ENCODE measurements at regions not wholly inside any gene's neighbourhood (a gene's known extent, or its start where the extent isn't known, plus 50 kb on each side); places are given as distances from the start of the nearest gene placed in this dataset.
"Not testable (repeated sequence)": the region's sequence is repeated elsewhere in the genome, so short reads cannot be mapped to it uniquely, and the experiment has no call there.

DNA sequence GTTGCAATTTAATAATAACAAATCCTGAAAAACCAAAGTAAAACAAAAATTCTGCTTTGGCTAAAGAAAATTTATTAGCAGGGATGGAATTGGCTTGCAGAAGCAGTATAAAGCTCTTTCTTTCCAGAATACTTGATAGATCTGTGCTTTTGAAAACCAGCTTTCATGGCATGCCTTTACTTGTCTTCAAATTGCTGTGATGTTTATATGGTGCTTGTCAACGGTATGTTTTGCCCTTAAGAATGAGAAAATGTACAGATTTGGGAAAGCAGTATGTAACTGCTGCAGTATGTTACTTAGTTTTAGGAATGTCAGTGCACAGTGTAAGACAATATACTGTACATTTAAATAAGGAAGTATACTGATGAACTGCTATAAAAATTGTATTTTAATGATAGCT, 120.8 kb upstream of the PCDH20 start:
- H2AFZ ChIP-seq (ENCODE audit: low read length): no peak overlapping the region
- H3K79me2 ChIP-seq (ENCODE audit: low read length): no peaks in the 10 kb centered on the region
- no peaks in the 10 kb centered on the region for H3K36me3 ChIP-seq (replicated peaks; ENCODE audit: insufficient read depth, low read length)
- H3K9ac ChIP-seq (ENCODE audit: low read length): no peak overlapping the region
- TF ChIP-seq EZH2 (optimal IDR thresholded peaks at IDR 0.05; ENCODE audit: low read depth, low read length) (no peak), CTCF (IDR thresholded peaks at IDR 0.05; ENCODE audit: low read length) (no peak), EZH2phosphoT487 (IDR thresholded peaks at IDR 0.05; ENCODE audit: low read length) (no peak)
- H3K9me3 ChIP-seq (replicated peaks; ENCODE audit: insufficient read depth, low read length): no peaks in the 10 kb centered on the region
- H3K4me2 ChIP-seq (ENCODE audit: low read depth, low read length): no peak overlapping the region
- H3K27me3 ChIP-seq (replicated peaks; ENCODE audit: insufficient read depth, low read length): no peaks in the 10 kb centered on the region
- H3F3A ChIP-seq (ENCODE audit: insufficient read depth, low read length): no peaks in the 10 kb centered on the region
- no peaks in the 10 kb centered on the region for H3K9me2 ChIP-seq (replicated peaks; ENCODE audit: insufficient read depth, low read length)
- no peaks in the 10 kb centered on the region for H3K4me1 ChIP-seq (ENCODE audit: low read length)
- DNase-seq: no peak
- no peak overlapping the region for H3K27ac ChIP-seq (ENCODE audit: low read length)
- no peak overlapping the region for H3K4me3 ChIP-seq (ENCODE audit: low read length)
- H4K20me1 ChIP-seq (ENCODE audit: insufficient read depth, low read length): no peaks in the 10 kb centered on the region

- no peaks in the 10 kb centered on the region for H3K4me1 ChIP-seq (ENCODE audit: low read length)
- no peak for DNase-seq
- H3K36me3 ChIP-seq (replicated peaks; ENCODE audit: insufficient read depth, low read length): no peaks in the 10 kb centered on the region
- no peak overlapping the region for H3K27ac ChIP-seq (ENCODE audit: low read length)
- H3K9ac ChIP-seq (ENCODE audit: low read length): no peak overlapping the region
- no peak for TF ChIP-seq EZH2 (optimal IDR thresholded peaks at IDR 0.05; ENCODE audit: low read depth, low read length)
- TF ChIP-seq CTCF (IDR thresholded peaks at IDR 0.05; ENCODE audit: low read length): no peak
- no peak for TF ChIP-seq EZH2phosphoT487 (IDR thresholded peaks at IDR 0.05; ENCODE audit: low read length)
- no peak overlapping the region for H3K4me2 ChIP-seq (ENCODE audit: low read depth, low read length)
- no peaks in the 10 kb centered on the region for H3K9me2 ChIP-seq (replicated peaks; ENCODE audit: insufficient read depth, low read length)
- H3K27me3 ChIP-seq (replicated peaks; ENCODE audit: insufficient read depth, low read length): no peaks in the 10 kb centered on the region
- no peaks in the 10 kb centered on the region for H4K20me1 ChIP-seq (ENCODE audit: insufficient read depth, low read length)
- H3K9me3 ChIP-seq (replicated peaks; ENCODE audit: insufficient read depth, low read length): no peaks in the 10 kb centered on the region
- H3K4me3 ChIP-seq (ENCODE audit: low read length): no peak overlapping the region
- H3K79me2 ChIP-seq (ENCODE audit: low read length): no peaks in the 10 kb centered on the region
- H3F3A ChIP-seq (ENCODE audit: insufficient read depth, low read length): no peaks in the 10 kb centered on the region
- H2AFZ ChIP-seq (ENCODE audit: low read length): no peak overlapping the region
Observed at GRCh38 chr13:61531383-61532065, 115.9 kb upstream of the PCDH20 start.

- H3K4me3 ChIP-seq (ENCODE audit: low read length); H4K20me1 ChIP-seq (ENCODE audit: insufficient read depth, low read length); H3K36me3 ChIP-seq (replicated peaks; ENCODE audit: insufficient read depth, low read length); H3K27me3 ChIP-seq (replicated peaks; ENCODE audit: insufficient read depth, low read length); H3K27ac ChIP-seq (ENCODE audit: low read length); H3K9ac ChIP-seq (ENCODE audit: low read length); H2AFZ ChIP-seq (ENCODE audit: low read length); H3K9me3 ChIP-seq (replicated peaks; ENCODE audit: insufficient read depth, low read length); H3F3A ChIP-seq (ENCODE audit: insufficient read depth, low read length); DNase-seq; H3K9me2 ChIP-seq (replicated peaks; ENCODE audit: insufficient read depth, low read length); H3K4me1 ChIP-seq (ENCODE audit: low read length); H3K79me2 ChIP-seq (ENCODE audit: low read length); H3K4me2 ChIP-seq (ENCODE audit: low read depth, low read length): not testable (repeated sequence)
Observed at GRCh38 chr13:61519214-61519613, 103.6 kb upstream of the PCDH20 start.

- no peaks in the 10 kb centered on the region for H3K9me2 ChIP-seq (replicated peaks; ENCODE audit: insufficient read depth, low read length)
- no peak overlapping the region for H2AFZ ChIP-seq (ENCODE audit: low read length)
- H3K4me2 ChIP-seq (ENCODE audit: low read depth, low read length): no peak overlapping the region
- no peak for TF ChIP-seq EZH2 (optimal IDR thresholded peaks at IDR 0.05; ENCODE audit: low read depth, low read length)
- no peak for TF ChIP-seq EZH2phosphoT487 (IDR thresholded peaks at IDR 0.05; ENCODE audit: low read length)
- TF ChIP-seq CTCF (IDR thresholded peaks at IDR 0.05; ENCODE audit: low read length): no peak
- H3K79me2 ChIP-seq (ENCODE audit: low read length): no peaks in the 10 kb centered on the region
- no peak overlapping the region for H3K4me3 ChIP-seq (ENCODE audit: low read length)
- H4K20me1 ChIP-seq (ENCODE audit: insufficient read depth, low read length): no peaks in the 10 kb centered on the region
- H3F3A ChIP-seq (ENCODE audit: insufficient read depth, low read length): no peaks in the 10 kb centered on the region
- DNase-seq: no peak
- no peaks in the 10 kb centered on the region for H3K36me3 ChIP-seq (replicated peaks; ENCODE audit: insufficient read depth, low read length)
- H3K9me3 ChIP-seq (replicated peaks; ENCODE audit: insufficient read depth, low read length): no peaks in the 10 kb centered on the region
- H3K27ac ChIP-seq (ENCODE audit: low read length): no peak overlapping the region
- no peaks in the 10 kb centered on the region for H3K27me3 ChIP-seq (replicated peaks; ENCODE audit: insufficient read depth, low read length)
- no peak overlapping the region for H3K9ac ChIP-seq (ENCODE audit: low read length)
- no peaks in the 10 kb centered on the region for H3K4me1 ChIP-seq (ENCODE audit: low read length)
Observed at GRCh38 chr13:61508936-61509335, 93.3 kb upstream of the PCDH20 start.

Data from MM.1S (cell line).